ENCODE measurements at regions not wholly inside any gene's neighbourhood (a gene's known extent, or its start where the extent isn't known, plus 50 kb on each side); places are given as distances from the start of the nearest gene placed in this dataset.

DNA sequence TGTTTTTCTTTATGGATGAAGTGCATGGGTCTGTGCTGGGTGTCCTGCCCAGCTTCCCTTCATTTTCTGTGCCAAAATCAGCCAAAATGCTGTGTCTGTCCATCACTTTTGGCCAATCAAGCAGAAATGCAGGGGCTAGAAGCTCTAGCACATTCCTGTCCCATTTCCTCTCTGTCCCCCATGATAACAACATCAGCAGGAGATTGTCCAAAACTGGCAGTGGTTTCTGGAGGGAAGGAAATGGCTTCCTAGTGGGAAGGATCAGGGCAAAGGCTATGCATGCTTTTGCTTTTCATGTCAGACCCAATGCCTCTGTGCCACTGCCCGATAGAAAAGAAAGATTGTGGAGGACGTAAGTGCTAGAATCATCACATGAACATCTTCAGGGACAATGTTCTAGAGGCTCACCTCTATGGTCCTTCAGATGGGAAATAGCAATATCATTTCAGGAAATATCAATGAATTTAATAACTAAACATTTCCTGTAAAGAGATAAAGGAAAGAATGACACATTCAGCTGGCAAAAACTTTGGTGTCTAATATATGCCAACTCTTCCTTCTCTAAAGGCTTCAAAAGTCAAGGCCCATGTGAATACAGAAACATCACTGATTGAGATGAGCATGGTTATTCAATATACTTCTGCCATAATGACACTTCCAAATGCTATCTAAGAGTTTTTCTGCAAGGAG is 107.5 kb downstream of the SETD4 start:
- H3K27me3 Mint-ChIP-seq (ENCODE audit: low read depth): peaks cover 11% of the 10 kb centered on the region
- H3K4me3 Mint-ChIP-seq: no peak overlapping the region
- H3K9me3 Mint-ChIP-seq: no peaks in the 10 kb centered on the region
- H3K4me1 Mint-ChIP-seq (ENCODE audit: low read depth): no peaks in the 10 kb centered on the region
- no peak for DNase-seq (ENCODE audit: low spot score)
- no peaks in the 10 kb centered on the region for H3K36me3 Mint-ChIP-seq (ENCODE audit: low read depth)
- no peak overlapping the region for H3K27ac Mint-ChIP-seq

GRCh38 chr21:35948982-35949381 is 111.3 kb downstream of the SETD4 start:
- no peak for DNase-seq (ENCODE audit: low spot score)
- H3K9me3 Mint-ChIP-seq: no peaks in the 10 kb centered on the region
- H3K4me1 Mint-ChIP-seq (ENCODE audit: low read depth): no peaks in the 10 kb centered on the region
- no peaks in the 10 kb centered on the region for H3K36me3 Mint-ChIP-seq (ENCODE audit: low read depth)
- no peak overlapping the region for H3K4me3 Mint-ChIP-seq
- H3K27me3 Mint-ChIP-seq (ENCODE audit: low read depth): peaks cover 10% of the 10 kb centered on the region
- no peak overlapping the region for H3K27ac Mint-ChIP-seq

DNA sequence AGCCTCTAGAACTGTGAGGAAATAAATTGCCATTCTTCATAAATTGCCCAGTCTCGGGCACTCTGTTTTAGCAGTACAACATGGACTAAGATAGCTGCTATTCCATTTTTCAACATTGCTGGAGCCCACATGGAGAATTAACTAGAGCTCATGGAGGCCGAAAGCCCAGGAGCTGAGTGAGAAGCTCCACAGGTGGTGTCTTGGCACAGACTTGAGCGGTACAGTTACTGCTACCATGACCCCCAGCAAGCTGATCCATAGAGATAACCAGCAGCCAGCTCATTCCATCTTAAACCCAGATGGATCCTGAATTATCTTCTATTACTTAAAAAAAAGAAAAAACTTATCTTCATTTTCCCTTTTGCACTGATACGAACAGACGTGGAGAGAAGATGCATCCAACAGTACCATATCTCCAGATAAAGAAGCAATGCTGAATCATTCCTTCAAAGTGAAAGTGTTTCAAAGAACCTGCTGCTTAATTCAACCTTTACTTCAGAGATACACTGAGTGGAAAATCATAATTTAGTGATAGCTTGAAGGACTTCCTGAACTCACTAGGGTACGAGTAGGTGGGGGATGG is 115.1 kb downstream of the SETD4 start:
- Mint-ChIP-seq H3K27ac (no peak overlapping the region), H3K4me1 (ENCODE audit: low read depth) (no peaks in the 10 kb centered on the region), H3K36me3 (ENCODE audit: low read depth) (no peaks in the 10 kb centered on the region), H3K4me3 (no peak overlapping the region), H3K9me3 (no peaks in the 10 kb centered on the region), H3K27me3 (ENCODE audit: low read depth) (peaks cover 7% of the 10 kb centered on the region)
- no peak for DNase-seq (ENCODE audit: low spot score)

DNA sequence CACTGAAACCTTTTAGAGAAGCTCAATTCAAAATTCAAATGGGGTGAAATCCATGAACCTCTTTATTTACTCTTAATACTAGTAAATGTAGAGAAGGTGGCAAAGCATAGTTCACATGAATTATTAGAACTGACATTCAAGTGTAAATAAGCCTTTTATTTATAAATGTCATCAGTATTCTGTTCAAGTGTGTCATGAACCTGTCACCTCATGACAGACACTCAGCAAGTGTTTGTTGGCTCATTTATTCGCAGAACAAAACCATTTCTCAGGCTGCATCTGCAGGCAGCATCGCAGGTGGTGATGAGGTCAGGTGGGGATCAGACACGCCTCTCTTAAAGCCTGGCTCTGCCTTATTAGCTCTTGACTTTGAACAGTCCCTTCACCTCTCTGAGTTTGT is 116.6 kb downstream of the SETD4 start:
- no peaks in the 10 kb centered on the region for H3K9me3 Mint-ChIP-seq
- peaks cover 9% of the 10 kb centered on the region for H3K27me3 Mint-ChIP-seq (ENCODE audit: low read depth)
- H3K36me3 Mint-ChIP-seq (ENCODE audit: low read depth): no peaks in the 10 kb centered on the region
- DNase-seq (ENCODE audit: low spot score): no peak
- no peaks in the 10 kb centered on the region for H3K4me1 Mint-ChIP-seq (ENCODE audit: low read depth)
- no peak overlapping the region for H3K4me3 Mint-ChIP-seq
- H3K27ac Mint-ChIP-seq: no peak overlapping the region

DNA sequence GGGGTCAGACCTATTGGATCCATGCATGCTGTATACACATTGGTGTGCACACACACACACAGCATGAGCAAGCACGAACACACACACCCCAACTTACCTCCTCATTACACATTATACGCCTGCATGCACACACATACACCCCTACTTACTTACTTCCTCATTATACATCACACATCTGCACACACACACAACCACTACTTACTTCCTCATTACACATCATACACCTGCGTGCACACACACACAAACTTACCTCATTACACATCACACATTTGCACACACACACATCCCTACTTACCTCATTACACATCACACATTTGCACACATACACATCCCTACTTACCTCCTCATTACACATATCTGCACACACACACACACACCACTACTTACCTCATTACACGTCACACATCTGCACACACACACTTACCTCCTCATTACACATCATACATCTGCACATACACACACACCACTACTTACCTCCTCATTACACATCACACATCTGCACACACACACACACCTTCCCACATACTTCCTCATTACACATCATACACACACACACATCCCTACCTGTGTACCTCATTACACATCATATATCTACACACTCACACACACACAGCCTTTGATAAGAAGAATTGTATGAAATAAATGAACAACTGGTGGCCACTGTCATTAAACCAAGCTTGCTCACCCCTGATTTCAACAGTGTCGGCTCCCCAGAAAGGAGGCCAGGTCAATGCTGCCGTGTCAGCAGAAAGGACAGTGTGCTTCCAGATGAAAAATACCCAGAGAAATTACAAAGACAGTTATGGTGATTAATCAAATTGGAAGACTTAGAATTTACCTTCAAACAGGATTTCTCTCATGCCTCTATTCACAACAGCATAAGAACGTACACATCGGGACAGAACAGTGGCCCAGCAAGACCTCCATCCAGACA is 117.8 kb downstream of the SETD4 start:
- DNase-seq (ENCODE audit: low spot score): no peak
- H3K4me3 Mint-ChIP-seq: no peak overlapping the region
- no peaks in the 10 kb centered on the region for H3K9me3 Mint-ChIP-seq
- peaks cover 9% of the 10 kb centered on the region for H3K27me3 Mint-ChIP-seq (ENCODE audit: low read depth)
- no peak overlapping the region for H3K27ac Mint-ChIP-seq
- H3K4me1 Mint-ChIP-seq (ENCODE audit: low read depth): no peaks in the 10 kb centered on the region
- no peaks in the 10 kb centered on the region for H3K36me3 Mint-ChIP-seq (ENCODE audit: low read depth)

- H3K4me1 Mint-ChIP-seq (ENCODE audit: low read depth): no peaks in the 10 kb centered on the region
Measured at GRCh38 chr21:35940074-35940927, 120.0 kb downstream of the SETD4 start.

DNA sequence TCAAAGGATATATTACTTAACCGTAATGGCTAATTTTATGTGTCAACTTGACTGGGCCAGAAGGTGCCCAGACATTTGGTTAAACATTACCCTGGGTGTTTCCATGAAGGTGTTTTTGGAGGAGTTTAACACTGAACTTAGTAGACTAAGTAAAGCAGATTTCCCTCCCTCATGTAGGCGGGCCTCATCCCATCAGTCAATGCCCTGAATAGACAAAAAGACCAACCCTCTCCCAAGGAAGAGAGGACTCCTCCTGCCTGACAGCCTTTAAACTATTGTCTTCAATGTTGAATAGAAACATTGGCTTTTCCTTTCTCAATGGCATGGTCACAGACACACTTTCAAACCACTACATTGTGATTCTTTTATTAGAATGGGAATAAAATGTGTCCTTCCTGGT is 121.9 kb downstream of the SETD4 start:
- Mint-ChIP-seq H3K27me3 (ENCODE audit: low read depth) (peaks cover 10% of the 10 kb centered on the region), H3K9me3 (no peaks in the 10 kb centered on the region), H3K4me1 (ENCODE audit: low read depth) (no peaks in the 10 kb centered on the region), H3K4me3 (no peak overlapping the region), H3K36me3 (ENCODE audit: low read depth) (no peaks in the 10 kb centered on the region), H3K27ac (no peak overlapping the region)
- DNase-seq (ENCODE audit: low spot score): no peak

More at GRCh38 chr21:35940074-35940927, 120.0 kb downstream of the SETD4 start:
- no peak for DNase-seq (ENCODE audit: low spot score)
- no peak overlapping the region for H3K4me3 Mint-ChIP-seq
- no peaks in the 10 kb centered on the region for H3K9me3 Mint-ChIP-seq
- H3K27me3 Mint-ChIP-seq (ENCODE audit: low read depth): peaks cover 10% of the 10 kb centered on the region
- no peak overlapping the region for H3K27ac Mint-ChIP-seq
- H3K36me3 Mint-ChIP-seq (ENCODE audit: low read depth): no peaks in the 10 kb centered on the region

GRCh38 chr21:35933466-35933865 is 126.9 kb downstream of the SETD4 start:
- DNase-seq (ENCODE audit: low spot score): no peak

GRCh38 chr21:35932232-35932911 is 128.0 kb downstream of the SETD4 start:
- H3K36me3 Mint-ChIP-seq (ENCODE audit: low read depth): no peaks in the 10 kb centered on the region
- H3K4me3 Mint-ChIP-seq: no peak overlapping the region
- no peaks in the 10 kb centered on the region for H3K4me1 Mint-ChIP-seq (ENCODE audit: low read depth)
- H3K27me3 Mint-ChIP-seq (ENCODE audit: low read depth): peaks cover 4% of the 10 kb centered on the region
- DNase-seq (ENCODE audit: low spot score): no peak
- no peaks in the 10 kb centered on the region for H3K9me3 Mint-ChIP-seq
- no peak overlapping the region for H3K27ac Mint-ChIP-seq

More at GRCh38 chr21:35933466-35933865, 126.9 kb downstream of the SETD4 start:
- Mint-ChIP-seq H3K27ac (no peak overlapping the region), H3K4me3 (no peak overlapping the region), H3K9me3 (no peaks in the 10 kb centered on the region), H3K36me3 (ENCODE audit: low read depth) (no peaks in the 10 kb centered on the region), H3K4me1 (ENCODE audit: low read depth) (no peaks in the 10 kb centered on the region), H3K27me3 (ENCODE audit: low read depth) (peaks cover 4% of the 10 kb centered on the region)

GRCh38 chr21:35929901-35930300 is 130.4 kb downstream of the SETD4 start:
- H3K4me1 Mint-ChIP-seq (ENCODE audit: low read depth): no peaks in the 10 kb centered on the region
- no peaks in the 10 kb centered on the region for H3K9me3 Mint-ChIP-seq
- H3K36me3 Mint-ChIP-seq (ENCODE audit: low read depth): no peaks in the 10 kb centered on the region
- peaks cover 4% of the 10 kb centered on the region for H3K27me3 Mint-ChIP-seq (ENCODE audit: low read depth)
- H3K27ac Mint-ChIP-seq: no peak overlapping the region
- no peak for DNase-seq (ENCODE audit: low spot score)
- no peak overlapping the region for H3K4me3 Mint-ChIP-seq

DNA sequence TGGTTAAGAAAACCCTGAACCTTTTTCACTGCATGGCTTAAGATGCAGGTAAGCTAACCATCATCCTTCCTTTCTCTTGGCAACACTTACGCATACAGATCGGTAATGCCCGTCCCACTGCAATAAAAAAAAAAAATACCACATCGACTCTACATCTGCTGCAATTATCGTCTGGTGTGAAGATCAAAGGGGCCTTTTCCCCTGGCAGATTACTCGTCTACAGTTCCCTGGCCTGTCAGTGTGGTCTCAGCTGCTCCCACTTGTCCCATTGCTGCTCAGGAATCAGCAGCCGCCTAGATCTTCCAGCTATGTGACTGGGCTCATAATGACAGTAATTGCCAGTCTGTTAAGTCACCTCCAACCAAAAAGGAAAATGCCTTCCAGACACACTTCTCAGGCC is 133.1 kb downstream of the SETD4 start:
- Mint-ChIP-seq H3K4me3 (no peak overlapping the region), H3K36me3 (ENCODE audit: low read depth) (no peaks in the 10 kb centered on the region), H3K4me1 (ENCODE audit: low read depth) (no peaks in the 10 kb centered on the region), H3K27me3 (ENCODE audit: low read depth) (peaks cover 8% of the 10 kb centered on the region), H3K27ac (no peak overlapping the region), H3K9me3 (no peaks in the 10 kb centered on the region)
- no peak for DNase-seq (ENCODE audit: low spot score)

GRCh38 chr21:35926003-35926740 is 134.2 kb downstream of the SETD4 start:
- H3K4me3 Mint-ChIP-seq: no peak overlapping the region
- peaks cover 8% of the 10 kb centered on the region for H3K27me3 Mint-ChIP-seq (ENCODE audit: low read depth)
- no peaks in the 10 kb centered on the region for H3K9me3 Mint-ChIP-seq
- DNase-seq (ENCODE audit: low spot score): no peak
- no peaks in the 10 kb centered on the region for H3K36me3 Mint-ChIP-seq (ENCODE audit: low read depth)
- no peaks in the 10 kb centered on the region for H3K4me1 Mint-ChIP-seq (ENCODE audit: low read depth)
- no peak overlapping the region for H3K27ac Mint-ChIP-seq

Measured in T-helper 2 cell treated with Interferon-gamma antibody and Interleukin-4, amounts not matched to agents 5 μg/mL and 100 μg/mL, for 36 hours (primary cell).